Retina (tissue), 1 donor: ENCODE measurements at regions not wholly inside any gene's neighbourhood (a gene's known extent, or its start where the extent isn't known, plus 50 kb on each side); places are given as distances from the start of the nearest gene placed in this dataset.

Experiments
- DNase-seq: peaks from one replicate; pipeline ENCODE4 v3.0.0-alpha.2; 2016

GRCh38 chr6:18976091-18976490, 588.9 kb downstream of the RNF144B start:
- no peak for DNase-seq

DNA sequence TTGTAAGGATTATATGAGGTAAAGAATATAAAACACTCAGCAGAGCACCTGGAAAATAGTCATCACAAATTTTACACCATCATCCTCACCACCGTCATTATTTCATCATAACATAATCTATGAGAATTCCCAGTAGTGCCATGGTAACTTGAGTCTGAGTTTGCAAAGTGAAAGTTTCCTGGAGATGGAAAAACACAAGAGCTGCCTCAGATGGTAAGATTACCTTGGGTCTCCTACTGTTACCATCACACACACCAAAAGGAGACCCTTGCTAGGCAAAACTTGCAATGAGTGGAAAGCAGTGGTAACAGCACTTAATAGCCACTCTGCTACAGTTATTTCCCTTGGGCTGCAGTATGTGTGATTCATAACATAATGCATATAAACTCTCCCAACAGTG, 589.8 kb downstream of the RNF144B start:
- no peak for DNase-seq

DNA sequence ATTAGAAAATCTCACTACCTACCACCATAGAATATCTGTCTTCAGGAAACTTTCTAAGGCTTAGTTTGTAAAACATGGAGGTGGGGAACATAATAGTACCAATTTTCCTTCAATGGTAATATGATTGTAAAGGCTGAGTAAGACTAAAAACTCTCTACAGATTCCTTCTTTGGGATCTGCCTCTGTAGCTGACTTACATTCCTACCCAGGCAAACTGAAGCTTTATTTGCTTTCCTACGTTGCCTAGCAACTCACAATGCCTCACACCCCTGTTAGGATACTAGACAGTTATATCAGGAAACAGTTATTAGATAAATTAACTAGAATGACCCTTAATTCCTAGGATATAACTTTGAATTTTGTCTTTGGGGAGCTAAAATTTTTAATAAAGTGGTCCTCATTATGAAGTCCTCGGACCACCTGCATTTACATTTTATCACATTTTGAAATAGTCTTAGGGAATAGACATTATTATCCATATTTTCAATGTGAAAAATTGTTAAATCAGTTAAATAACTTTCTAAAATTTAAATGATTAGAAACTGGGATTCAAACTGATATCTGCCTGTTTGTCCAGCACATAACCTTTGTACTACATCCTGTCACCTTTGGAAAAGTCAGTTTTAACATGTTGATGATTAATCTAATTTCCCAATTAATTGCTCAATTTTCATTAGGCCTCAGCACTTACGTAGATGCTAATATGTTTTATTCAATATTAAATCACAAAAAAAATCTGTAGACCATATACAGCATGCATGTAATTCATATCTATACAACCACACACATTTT, 591.4 kb downstream of the RNF144B start:
- peak; percentile 42 for DNase-seq

GRCh38 chr6:18985061-18985460, 597.9 kb downstream of the RNF144B start:
- DNase-seq, result no peak

DNA sequence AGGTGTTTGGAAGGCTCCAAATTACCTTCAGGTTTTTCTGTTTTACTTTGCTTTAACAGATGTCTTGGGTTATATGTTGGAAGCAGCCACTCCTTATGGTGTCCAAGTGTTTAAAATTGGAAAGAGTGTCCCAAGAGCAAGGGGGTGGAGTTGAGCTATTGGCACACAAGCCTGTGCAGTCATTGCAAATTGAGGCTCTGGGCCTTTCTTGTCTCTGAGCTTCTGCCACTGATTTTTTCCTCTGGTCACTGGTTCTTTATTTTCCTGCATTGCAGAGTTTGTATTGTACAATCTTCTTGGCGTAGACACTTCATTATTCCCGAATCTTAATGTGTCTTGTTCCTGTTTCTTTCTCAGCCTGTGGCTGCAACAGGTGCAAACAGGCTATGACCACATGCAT, 598.8 kb downstream of the RNF144B start:
- DNase-seq, result no peak

DNA sequence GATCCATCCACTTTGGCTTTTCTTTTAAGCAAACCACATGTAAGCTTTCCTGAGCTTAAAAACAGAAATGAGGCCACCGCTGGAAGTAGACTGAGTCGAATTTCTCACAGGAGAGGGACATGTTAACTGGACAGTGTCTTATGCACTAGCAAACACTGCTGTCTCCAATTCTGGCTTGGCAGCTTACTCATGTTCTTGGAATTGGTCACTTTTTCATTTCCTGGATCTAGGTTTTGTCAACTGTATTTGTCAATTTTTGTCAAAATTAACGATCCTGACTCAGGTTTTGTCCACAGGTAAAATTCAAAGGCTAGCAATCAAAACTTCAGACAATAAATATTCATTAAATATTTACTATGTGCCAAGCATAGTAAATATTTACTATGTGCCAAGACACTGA, 601.5 kb downstream of the RNF144B start:
- DNase-seq, result no peak

GRCh38 chr6:18990059-18990978, 603.2 kb downstream of the RNF144B start:
- DNase-seq, result peak; percentile 86

- no peak for DNase-seq
Measured at GRCh38 chr6:18997375-18997826, 610.3 kb downstream of the RNF144B start.

- no peak for DNase-seq
Measured at GRCh38 chr6:19002976-19003560, 615.9 kb downstream of the RNF144B start.

- DNase-seq, result no peak
Measured at GRCh38 chr6:19004176-19004575, 617.0 kb downstream of the RNF144B start.

DNA sequence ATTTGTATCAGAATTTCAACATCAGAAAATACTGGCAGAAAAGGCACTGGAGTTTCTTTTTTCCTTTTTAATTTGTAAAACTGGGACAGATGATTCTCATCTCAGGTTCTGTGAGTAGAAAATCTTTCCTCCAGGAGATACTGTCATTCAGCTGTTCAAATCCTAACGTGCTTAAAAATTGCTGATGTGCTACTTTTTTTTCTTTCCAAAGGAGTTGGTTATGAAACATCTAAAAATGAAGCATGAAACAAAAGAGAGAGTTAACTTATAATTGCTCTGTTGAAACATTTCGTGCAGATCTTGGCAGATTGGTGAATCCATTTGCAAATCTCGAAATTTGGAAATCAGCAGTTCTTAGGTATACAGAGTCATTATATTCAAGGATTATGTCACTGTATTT, 622.6 kb downstream of the RNF144B start:
- DNase-seq, result no peak

DNA sequence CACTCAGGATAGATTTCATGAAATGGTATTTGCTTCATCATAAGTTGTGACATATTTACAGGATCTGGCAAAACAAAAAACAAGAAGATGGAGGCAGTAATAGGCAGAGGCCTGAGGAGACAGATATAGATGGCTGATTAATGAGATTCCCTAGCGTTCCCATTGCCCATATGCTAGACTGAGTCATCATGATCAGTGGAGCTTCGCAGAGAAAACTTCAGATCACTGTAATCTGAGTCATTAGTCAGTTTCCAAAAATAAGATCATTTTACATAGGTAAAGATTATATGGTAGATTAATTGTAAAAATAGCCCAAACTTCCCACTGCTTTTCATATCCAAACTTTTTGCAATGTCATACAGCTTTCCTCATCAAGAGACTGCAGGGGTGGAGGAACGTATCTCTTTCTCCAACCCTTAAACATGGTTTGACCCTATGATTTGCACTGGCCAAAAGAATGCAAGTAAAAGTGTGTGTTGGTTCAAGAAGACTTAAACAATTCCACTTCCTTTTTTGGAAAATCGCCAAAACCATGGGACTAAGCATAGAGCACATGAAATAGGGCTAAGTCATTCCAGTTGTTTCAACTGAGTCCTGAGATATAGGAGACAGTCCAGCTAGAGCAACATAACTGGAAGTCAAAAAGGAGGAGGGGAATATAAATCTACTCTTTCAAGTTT, 626.0 kb downstream of the RNF144B start:
- no peak for DNase-seq

GRCh38 chr6:19024737-19025136, 637.6 kb downstream of the RNF144B start:
- no peak for DNase-seq

GRCh38 chr6:19028201-19028600, 641.1 kb downstream of the RNF144B start:
- no peak for DNase-seq

GRCh38 chr6:19032591-19033295, 645.6 kb downstream of the RNF144B start:
- no peak for DNase-seq

- no peak for DNase-seq
Measured at GRCh38 chr6:19033683-19034082, 646.5 kb downstream of the RNF144B start.

GRCh38 chr6:19034986-19035385, 647.8 kb downstream of the RNF144B start:
- no peak for DNase-seq

DNA sequence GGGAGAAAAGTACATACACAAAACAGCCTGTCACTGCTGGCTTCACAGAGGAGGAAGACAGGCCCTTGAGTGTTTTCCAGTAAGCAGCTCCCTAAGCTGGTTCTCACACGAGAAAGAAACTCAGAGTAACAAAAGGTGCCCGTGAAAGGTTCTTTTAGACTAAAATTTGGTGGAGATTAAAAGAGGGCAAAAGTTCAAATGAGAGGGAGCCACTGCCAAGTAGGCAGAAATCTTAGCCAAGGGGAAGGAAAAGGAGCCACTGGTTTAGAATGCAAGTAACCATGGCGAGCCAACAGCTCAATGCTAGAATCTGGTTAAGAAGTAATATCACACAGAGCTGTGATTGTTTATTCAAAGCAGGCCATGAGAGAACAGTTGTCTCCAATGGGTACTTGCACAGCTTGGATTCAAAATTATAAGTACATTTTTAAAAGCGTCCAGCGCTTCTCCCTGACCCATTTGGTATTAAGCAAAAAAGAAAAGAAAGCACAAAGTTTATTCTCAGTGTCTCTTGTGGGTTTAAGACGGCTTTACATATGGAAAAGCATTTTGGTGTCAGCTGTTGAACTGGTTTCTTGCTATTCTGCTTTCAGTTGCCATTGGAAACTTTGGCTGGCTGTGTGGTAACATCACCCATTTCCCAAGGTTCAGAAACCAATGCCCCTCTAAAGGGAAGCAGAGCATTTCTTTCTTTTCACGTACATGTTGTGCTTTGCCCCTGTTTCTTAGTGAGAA, 648.5 kb downstream of the RNF144B start:
- no peak for DNase-seq

DNA sequence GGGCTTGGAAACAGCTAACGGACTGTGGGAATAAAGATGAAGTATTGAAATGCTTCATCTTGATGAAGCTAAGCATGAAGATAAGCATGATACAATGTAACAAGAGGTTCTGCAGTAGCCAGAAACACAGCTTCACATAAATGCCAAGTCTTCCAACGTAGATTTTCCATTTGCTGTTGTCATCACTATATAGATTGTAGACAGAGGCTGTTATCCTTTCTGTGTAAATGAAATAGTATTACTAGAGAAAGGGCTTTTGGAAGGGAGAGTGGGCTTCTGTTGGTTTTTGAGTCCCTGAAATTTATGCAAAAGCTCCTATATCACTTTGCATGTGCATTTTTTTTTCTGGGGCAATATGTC, 649.0 kb downstream of the RNF144B start:
- DNase-seq, result no peak

GRCh38 chr6:19037607-19038006, 650.5 kb downstream of the RNF144B start:
- DNase-seq, result no peak

- DNase-seq, result no peak
Measured at GRCh38 chr6:19039287-19039686, 652.1 kb downstream of the RNF144B start.

DNA sequence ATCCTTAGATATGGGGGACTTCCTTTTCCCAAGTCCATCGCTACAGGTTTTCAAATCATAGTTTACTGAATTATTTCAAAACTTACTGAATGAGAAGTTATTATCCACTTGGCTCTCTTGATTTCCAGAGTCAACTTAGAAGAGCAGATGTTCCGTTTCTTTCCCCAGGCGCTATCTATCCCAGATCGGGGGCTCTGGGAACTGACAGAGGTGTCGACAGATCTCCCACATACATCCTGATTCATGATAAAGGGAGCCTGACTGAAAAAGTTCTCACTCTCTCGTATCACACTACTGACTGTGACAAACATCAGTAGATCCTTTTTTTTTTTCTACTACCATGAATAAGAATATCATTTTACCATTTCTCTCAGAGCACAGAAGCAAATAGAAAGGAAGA, 654.8 kb downstream of the RNF144B start:
- DNase-seq, result no peak
